ENCODE measurements at regions not wholly inside any gene's neighbourhood (a gene's known extent, or its start where the extent isn't known, plus 50 kb on each side); places are given as distances from the start of the nearest gene placed in this dataset.

- TF ChIP-seq, protein P1, sequence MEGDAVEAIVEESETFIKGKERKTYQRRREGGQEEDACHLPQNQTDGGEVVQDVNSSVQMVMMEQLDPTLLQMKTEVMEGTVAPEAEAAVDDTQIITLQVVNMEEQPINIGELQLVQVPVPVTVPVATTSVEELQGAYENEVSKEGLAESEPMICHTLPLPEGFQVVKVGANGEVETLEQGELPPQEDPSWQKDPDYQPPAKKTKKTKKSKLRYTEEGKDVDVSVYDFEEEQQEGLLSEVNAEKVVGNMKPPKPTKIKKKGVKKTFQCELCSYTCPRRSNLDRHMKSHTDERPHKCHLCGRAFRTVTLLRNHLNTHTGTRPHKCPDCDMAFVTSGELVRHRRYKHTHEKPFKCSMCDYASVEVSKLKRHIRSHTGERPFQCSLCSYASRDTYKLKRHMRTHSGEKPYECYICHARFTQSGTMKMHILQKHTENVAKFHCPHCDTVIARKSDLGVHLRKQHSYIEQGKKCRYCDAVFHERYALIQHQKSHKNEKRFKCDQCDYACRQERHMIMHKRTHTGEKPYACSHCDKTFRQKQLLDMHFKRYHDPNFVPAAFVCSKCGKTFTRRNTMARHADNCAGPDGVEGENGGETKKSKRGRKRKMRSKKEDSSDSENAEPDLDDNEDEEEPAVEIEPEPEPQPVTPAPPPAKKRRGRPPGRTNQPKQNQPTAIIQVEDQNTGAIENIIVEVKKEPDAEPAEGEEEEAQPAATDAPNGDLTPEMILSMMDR (IDR thresholded peaks at IDR 0.05; ENCODE audit: low read depth, low read length, poor library complexity, severe bottlenecking), result no peak
- TF ChIP-seq EZH2phosphoT487 (IDR thresholded peaks at IDR 0.05; ENCODE audit: borderline replicate concordance, low read length), result no peak
Observed at GRCh38 chr3:178329936-178330335, 206.3 kb upstream of the KCNMB2 start.
